Muscle of arm (tissue), 1 donor: ENCODE measurements at regions not wholly inside any gene's neighbourhood (a gene's known extent, or its start where the extent isn't known, plus 50 kb on each side); places are given as distances from the start of the nearest gene placed in this dataset.

Experiments
- DNase-seq: peaks from one replicate; pipeline ENCODE4 v3.0.0-alpha.2; 2013

DNA sequence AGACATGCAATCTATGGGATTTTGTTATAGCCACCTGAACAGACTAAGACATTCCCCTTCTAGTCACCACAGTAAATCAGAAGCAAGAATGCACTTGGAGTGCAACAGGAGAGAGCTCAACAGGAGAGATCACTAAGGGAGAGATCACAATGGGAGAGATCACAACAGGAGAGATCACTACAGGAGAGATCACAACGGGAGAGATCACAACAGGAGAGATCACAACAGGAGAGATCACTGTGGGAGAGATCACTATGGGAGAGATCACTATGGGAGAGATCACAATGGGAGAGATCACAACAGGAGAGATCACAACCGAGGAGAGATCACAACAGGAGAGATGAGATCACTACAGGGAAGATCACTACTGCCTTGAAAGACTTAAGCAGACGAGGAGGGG, 238.5 kb upstream of the PITRM1 start:
- no peak for DNase-seq

DNA sequence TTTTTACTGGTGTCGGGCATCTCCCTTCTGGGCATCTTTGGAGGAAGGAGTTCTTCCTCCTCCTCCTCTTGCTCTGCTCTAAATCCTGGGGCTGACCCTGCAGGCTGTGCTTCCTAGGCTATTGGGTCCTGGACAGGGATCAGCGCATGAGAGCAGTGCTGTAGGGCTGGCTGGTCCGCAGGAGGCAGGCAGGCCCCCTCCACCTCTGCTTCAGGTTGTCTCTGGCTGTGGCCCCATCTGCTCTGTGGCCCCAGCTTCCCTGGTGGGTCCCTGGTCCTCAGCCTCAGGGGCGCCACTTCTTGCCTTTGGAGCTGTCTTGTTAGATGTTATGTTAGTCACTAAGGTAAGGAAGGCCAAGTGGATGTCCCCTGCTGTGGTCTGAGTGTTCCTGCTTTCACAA, 237.3 kb upstream of the PITRM1 start:
- no peak for DNase-seq

DNA sequence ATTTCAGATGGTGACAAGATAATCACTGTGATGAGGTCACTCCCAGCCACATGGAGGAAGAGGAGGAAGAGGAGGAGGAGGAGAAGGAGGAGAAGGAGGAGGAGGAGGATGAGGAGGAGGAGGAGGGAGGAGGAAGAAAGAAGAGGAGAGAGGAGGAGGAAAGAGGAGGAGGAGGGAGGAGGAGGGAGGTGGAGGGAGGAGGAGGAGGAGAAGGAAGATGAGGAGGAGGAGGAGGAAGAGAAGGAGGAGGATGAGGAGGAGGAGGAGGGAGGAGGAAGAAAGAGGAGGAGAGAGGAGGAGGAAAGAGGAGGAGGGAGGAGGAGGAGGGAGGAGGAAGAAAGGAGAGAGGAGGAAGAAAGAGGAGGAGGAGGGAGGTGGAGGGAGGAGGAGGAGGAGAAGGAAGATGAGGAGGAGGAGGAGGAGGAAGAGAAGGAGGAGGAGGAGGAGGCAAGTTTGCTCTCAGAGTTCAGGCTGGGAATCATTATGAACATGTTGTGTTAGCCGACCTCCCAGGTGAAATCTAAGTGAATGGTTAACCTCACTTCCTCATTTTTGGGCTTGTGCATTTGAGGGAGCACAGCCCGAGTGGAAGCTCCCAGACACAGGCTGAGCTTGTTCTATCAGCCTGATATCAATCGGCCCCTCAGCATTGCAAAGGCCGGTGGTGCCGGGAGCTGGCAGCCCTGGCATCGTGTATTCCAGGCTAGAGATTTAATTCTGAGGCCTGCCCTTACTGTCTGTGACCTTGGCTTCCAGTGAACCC, 236.2 kb upstream of the PITRM1 start:
- DNase-seq = no peak

DNA sequence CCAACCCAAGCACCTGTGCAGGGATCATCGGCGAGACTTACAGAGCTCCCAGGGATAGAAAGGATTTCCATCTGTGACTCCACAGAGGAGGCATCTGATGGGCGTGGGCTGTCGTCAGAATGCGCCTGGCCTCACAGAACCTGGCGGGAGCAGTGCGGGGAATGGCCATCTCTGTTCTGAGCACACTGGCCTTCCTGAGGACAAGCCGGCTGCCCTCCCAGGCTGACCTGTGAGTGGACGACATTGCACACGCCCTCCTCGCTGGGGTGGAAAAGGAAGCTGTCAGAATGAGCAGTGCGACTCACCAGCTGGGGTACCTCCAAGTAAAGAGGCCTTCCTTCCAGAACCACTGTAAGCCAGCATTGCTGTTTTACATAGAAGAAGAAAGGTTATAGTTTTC, 234.6 kb upstream of the PITRM1 start:
- no peak for DNase-seq

DNA sequence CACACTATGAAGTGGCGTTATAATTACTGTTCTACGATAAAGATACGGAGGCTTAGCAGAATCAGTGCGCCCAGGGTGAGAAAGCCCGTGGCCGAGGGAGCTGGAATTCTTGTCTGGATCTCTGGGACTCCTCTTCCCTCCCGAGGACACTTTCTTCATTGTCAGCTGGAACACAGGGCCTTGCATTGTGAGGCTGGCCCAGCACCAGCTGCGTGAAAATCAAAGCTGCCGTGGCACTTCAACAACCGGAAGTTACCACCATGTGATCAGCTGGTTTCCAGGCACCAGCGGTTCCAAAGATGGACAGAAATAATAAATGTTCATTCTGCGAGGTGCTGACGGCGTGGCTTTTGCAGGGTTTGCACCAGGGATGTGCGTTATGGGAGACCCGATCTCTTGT, 234.0 kb upstream of the PITRM1 start:
- DNase-seq = no peak

DNA sequence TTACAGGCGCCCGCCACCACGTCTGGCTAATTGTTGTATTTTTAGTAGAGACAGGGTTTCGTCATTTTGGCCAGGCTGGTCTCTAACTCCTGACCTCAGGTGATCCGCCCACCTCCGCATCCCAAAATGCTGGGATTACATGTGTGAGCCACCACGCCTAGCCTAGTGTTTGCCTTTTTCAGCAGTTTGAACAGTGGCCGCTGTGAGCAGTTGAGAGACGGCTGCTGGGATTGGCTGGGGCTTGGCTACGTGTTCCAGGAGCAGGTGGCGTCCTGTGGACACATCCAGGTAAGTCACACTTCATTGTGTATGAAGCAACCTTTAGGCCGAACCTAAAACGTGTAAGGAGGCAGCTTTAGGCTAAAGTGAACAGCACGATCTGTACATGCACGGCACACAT, 231.8 kb upstream of the PITRM1 start:
- no peak for DNase-seq

DNA sequence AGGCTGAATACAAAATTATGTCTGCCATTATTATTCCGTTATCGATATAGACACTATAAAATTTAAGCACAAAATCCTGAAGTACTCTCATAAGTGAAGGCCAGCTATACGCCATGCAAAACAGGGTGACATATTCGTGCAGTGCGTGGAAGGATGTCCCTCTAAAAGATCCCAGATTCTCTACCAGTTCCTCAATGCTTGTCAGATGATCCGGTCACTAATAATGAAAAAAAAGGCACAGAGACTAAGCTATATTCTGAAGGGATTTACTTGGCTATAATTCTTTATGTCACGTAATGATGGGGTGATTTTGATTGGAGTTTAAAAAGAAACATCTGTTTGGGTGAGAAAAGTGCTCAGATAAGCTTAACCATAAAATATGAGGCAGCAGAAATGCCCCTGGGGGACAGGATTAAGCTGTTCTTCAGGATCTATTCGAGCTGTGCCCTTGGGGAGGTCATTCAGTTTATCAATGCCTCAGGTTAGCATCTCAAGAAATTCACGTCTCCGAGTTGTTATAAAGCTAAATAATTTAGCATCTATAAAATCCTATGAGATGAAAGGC, 229.7 kb upstream of the PITRM1 start:
- DNase-seq = no peak

DNA sequence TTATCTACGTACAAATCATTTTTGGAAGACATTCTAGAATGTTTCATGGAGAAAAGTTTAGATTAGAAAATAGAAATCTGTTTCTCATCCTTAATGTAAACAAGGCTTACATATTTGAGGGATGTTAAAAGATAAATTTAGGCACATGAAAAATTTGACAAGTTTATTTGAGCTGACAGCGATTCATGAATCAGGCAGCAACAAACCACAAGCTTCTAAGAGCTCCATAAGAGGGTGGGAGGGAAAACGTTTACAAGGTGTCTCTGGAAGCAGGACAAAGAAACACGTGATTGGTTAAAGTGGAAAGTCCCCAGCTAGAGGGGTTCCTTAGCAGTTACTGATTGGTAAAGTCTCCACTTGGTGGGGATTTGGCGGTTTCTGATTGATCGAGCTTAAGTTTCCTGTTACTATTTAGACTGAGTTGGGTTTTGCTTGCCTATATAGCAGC, 228.9 kb upstream of the PITRM1 start:
- no peak for DNase-seq

DNA sequence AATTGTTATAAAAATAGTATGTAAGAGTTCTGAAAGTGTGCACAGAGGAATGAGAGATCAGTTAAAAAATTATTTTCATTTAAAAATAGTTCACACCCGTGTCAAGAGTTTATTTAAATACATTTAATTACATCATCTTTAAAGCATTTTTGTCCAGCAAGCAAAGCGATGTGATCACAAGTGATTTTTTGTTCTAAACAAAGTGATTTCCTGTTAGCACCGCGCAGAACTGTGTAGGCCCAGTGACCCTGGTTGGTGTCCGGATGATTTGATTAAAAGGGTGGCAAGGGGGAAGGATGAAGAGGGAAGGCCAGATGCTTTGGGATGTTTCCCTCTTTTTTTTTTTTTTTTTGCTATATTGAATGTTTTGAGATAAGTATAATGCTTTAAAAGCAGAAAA, 227.8 kb upstream of the PITRM1 start:
- DNase-seq = no peak

DNA sequence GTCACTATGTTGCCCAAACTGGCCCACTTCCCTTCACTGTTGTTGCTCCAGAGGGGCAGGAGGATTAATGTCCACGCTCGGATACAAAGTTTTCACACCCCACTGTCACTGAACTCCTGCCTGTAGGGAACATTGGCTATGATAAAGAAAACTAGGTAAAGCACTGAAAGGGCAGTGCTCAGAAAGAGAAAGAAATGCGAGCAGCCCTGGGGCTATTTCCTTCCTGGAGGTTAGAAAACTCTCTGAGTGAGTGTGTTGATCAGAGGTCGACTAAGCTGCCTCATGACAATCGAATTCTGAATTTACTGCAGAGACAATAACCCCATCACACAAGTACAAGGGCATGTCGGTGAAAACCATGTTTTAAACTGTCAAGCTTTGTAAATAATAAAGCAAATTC, 227.2 kb upstream of the PITRM1 start:
- DNase-seq = no peak

DNA sequence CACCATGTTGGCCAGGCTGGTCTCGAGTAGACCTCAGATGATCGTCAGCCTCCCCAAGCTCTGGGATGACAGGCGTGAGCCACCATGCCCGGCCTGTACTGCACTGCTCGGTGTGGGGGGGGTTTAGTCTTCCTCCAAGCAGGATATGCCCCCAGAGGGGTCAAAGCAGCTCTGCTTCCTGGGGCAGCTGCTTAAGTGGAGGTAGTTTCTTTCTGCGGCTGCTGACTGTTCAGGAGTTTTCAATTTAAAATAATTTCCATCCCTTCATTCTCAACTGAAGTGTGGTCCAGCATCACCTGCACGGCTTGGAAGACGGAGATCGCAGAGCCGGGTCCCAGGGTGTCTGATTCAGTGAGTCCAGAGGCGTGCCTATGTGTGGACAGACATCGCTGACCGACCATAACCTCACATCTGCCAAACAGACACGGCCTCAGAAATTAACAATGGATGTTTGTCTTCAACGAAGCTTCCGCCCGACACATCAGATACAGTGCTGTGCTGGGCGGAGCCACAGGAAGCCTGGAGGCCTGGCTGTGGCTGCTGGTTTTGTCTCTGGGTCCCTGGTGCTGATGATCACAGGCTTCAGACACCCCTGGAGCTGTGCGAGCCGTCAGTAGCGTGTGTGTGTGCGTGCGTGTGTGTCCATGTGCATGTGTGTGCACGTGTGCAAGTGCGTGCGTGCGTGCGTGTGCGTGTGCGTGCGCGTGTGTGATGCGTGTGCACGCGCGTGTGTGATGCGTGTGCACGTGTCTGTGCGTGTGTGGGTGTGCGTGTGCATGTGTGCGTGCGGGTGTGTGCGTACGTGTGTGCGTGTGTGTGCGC, 226.5 kb upstream of the PITRM1 start:
- DNase-seq = peak; percentile 17

DNA sequence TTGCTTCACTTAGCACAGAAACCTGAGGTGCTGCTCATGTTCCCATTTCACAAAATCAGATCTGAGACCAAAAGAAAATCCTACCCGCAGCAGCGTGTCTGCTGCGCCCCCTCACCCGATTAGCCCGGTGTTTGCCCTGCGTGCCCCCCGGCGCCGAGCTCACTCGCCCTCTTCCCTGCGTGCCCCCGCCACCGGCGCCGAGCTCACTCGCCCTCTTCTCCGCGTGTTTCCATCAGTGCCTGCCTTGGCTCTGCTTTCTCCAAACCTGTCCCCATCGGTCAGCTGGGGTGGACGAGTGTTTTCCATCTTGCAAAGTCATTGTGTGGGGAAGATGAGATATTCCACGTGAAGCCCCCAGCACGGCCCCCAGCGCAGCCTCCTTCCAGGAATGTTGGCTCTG, 225.3 kb upstream of the PITRM1 start:
- DNase-seq = no peak

DNA sequence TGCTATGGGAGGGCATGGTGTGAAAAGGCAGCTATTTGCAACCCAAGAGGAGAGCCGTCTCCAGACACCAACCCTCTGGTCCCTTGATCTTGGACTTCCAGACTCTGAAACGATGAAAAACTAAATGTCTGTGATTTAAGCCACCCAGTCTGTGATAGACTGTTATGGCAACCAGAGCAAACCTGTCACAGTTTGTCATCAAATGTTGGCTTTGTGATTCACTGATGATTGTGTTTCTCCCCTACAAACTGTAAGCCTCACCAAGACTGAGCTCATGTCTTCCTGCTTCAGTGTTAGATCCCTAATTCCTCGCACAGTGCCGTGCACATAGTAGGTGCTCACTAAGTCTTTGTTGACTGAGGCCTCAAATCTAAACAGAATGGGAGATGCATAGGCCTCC, 224.6 kb upstream of the PITRM1 start:
- DNase-seq = no peak

DNA sequence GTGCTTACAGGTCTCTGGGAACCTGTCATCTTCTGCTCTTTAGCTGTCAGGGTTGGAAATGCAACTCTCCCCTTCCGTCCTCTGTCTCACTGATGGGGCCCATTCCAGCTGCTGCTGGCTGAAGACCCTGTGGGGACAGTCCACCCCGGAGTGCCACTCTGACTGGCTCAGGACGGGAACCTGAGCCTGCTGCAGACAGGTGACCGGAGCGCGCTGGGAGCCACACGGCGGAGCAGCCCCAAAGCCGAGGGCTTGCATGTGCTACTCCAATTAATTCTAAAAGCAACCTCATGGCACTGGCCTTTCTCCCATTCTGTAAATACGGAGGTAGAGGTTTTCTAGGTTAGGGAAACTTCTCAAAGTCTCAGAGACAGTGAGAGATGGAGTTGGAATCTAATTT, 223.5 kb upstream of the PITRM1 start:
- DNase-seq = no peak

DNA sequence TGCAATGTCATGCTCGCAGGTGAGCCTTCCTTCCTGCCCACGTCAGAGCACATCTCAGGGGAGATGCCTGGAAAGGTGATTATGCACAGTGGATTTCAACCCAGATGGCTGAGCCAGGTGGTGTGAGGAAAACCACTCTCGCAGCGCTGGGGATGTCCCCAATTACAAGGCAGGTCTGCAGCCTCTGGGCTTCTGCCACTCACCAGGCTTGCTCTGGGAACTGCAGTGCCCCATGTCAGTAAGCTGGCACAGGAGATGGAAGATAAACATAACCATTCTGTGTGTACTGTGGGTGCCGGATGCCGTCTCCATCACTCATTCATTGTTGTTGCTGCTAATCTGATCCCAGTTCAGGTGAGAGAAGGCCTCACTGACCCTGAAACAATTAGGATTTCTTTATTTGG, 222.9 kb upstream of the PITRM1 start:
- no peak for DNase-seq

DNA sequence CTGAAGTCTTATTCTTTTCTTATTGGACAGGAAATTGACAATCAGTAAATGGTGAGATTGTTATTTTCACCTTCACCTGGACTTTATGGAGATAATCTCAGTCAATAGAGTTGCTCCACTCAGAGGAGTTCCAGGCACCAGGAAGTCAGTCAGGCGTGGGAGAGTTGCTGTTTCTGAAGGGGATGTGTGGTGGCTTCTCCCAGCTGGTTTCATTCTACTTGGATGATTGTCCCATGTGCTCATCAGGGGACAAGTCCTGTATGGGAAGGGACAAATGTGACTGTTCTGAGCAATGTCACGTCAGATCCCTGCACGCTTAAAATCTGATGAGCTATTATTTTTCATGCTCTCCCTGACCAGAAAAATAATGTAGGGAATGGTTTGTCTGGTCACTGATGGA, 222.5 kb upstream of the PITRM1 start:
- DNase-seq = no peak

DNA sequence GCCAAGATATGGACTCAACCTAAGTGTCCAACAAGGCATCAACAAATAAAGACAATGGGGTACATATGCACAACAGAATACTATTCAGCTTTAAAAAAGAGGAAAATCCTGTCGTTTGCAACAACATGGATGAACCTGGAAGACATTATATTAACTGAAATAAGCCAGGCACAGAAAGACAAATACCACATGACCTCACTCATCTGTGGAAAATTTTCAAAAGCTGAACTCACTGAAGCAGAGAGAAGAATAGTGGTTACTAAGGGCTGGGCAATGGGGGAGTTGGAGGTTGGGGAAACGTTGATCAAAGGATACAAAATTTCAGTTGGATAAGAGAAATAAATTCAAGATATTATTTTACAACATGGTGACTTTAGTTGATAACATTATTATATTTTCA, 221.4 kb upstream of the PITRM1 start:
- DNase-seq = no peak

DNA sequence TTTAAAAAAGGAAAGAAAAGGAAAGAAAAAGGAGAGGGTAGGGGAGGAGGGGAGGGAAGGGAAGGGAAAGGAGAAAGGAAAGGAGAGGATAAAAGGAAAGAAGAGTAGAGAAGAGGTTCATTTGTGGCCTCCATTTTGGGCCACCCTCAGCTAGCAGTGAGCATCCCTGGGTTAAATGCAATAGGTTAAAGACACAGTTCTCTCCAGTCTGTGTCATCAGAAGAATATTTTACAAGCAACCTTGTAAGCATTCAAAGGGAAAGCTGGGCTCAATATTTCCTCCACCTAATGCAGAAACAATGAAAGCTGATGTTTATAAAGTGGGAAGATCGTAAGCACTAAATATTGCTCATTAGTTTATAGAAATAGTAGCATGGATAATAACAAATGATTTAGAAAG, 219.1 kb upstream of the PITRM1 start:
- no peak for DNase-seq

DNA sequence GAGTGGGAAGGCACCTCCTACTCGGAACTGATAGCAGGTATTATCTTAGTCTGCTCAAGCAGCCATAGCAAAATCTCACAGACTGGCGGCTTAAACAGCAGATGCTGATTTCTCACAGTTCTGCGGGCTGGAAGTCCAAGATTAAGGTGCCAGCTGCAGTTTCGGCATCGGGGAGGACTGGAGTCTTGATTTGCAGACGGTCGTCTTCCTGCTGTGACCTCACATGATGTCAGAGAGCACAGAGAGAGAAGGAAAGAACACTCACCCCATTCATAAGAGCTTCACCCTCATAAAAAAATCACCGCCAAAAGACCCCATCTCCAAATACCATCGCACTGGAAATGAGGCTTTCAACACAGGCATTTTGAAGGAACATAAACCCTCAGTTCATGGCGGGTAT, 216.5 kb upstream of the PITRM1 start:
- DNase-seq = no peak

DNA sequence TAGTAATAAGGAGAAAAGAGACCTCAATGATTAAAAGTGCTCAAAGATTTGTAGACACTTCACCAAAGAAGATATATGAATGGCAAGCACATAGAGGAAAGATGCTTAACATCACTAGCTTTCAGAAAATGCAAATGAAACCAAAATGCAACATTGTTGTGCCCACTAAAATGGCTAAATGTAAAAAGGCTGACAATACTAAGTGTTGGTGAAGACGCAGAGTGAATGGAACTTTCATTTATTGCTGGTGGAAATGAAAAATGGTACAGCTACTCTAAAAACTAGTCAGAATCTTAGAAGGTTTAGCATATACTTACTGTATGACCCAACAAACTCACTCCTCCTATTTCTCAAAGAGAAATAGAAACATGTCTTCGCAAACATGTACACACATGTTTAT, 212.9 kb upstream of the PITRM1 start:
- DNase-seq = no peak

DNA sequence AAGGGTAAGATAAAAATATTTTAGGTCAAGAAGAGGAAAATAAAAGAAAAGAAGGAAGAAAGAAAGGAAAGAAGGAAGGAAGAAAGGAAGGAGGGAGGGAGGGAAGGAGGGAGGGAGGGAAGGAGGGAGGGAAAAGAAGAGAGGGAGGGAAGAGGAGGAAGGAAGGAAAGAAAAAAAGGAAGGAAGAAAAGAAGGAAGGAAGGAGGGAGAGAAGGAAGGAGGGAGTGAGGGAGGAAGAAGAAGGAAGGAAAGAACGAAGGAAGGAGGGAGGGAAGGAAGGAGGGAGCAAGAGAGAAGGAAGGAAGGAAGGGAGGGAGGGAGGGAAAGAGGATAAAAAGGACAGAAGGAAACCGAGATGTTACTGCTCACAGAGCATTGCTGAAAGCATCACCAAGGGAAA, 209.5 kb upstream of the PITRM1 start:
- DNase-seq = no peak

DNA sequence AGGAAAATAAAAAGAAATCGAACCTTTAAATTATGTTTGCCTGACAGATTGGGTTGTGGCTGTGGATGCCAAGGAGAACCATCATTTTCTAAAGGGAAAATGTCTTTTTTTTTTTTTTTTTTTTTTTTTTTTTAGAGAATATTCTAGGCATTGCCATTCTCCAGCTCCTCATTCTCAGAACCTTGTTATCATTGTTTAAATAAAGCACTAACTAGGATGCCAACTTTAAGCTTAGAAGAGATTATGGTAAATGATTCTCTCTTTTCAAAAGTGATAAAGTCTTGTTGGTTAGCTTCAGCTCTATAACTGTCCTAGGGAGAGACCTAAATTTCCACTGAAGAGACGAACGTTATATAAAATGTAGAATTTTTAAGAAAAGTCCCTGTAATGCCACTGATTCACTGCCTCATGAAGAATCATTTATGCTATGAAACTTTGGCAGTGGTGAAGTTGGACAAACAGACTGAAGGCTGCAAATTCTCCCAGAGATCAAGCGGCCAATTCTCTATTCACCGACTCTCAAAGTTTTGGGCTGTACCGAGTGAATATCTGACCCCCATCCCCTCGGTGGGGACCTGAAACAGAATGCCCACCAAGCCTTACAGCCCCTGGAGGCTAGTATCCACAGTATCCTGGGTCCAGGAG, 207.9 kb upstream of the PITRM1 start:
- DNase-seq = no peak

DNA sequence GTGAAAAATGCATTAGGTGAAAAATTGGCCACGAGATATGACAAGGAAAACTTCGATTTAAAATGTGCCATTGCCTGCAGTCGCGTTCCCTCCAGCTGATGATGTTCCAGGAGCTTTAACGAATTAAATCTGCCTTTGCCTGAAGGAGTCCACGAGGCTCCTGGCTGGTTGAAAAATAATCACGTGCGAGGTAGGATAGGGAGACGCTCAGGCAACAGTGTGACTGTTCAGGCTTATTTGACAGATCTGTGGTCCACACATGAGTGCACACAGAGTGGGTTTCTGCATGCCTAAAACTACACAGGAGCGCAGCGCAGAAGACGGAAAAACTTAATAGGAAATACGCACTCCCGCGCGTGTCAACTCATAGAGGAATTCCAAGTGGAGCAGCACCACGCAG, 204.0 kb upstream of the PITRM1 start:
- no peak for DNase-seq
